Calu3 (cell line): ENCODE measurements at regions not wholly inside any gene's neighbourhood (a gene's known extent, or its start where the extent isn't known, plus 50 kb on each side); places are given as distances from the start of the nearest gene placed in this dataset.

Source experiments
- BruUV-seq: library from RNA; stranded (reverse); fragments of 400-500 nt; replicated peaks from 2 replicates; lab custom pipeline; 2021; lab: Mats Ljungman, UMichigan
- CTCF ChIA-PET: fragments of 300-600 bp; sonication (Branson Sonifier 250); formaldehyde crosslinking; loops from one replicate; lab custom pipeline; 2022; ENCODE audit warnings: antibody characterized with exemption; lab: Charles Lee
- DNase-seq: peaks from one replicate; pipeline ENCODE4 v3.0.0; 2022
- H3K27ac Mint-ChIP-seq: one replicate; pipeline ENCODE4 v1.8.0; 2022; ENCODE audit warnings: mixed read lengths; ENCODE audit not compliant: unreplicated experiment
- H3K27me3 Mint-ChIP-seq: one replicate; pipeline ENCODE4 v1.8.0; 2022; ENCODE audit warnings: mixed read lengths; ENCODE audit not compliant: unreplicated experiment
- H3K36me3 Mint-ChIP-seq: one replicate; pipeline ENCODE4 v1.8.0; 2022; ENCODE audit warnings: mild to moderate bottlenecking, moderate library complexity, mixed read lengths; ENCODE audit not compliant: insufficient read depth, unreplicated experiment
- H3K4me1 Mint-ChIP-seq: one replicate; pipeline ENCODE4 v1.8.0; 2022; ENCODE audit warnings: mild to moderate bottlenecking, low read depth, mixed read lengths; ENCODE audit not compliant: unreplicated experiment
- H3K4me3 Mint-ChIP-seq: one replicate; pipeline ENCODE4 v1.8.0; 2022; ENCODE audit warnings: mild to moderate bottlenecking, low read depth, moderate library complexity, mixed read lengths; ENCODE audit not compliant: unreplicated experiment
- H3K9me3 Mint-ChIP-seq: one replicate; pipeline ENCODE4 v1.8.0; 2022; ENCODE audit warnings: low read depth, mixed read lengths; ENCODE audit not compliant: unreplicated experiment
- CTCF ChIP-seq: fragments of 200-600 bp; IDR thresholded peaks from one replicate; pipeline ENCODE4 v1.8.0; 2022; ENCODE audit warnings: antibody characterized with exemption; ENCODE audit not compliant: unreplicated experiment
- intact Hi-C: fragments of 100-400 bp; cut with micrococcal nuclease; formaldehyde crosslinking; loops from one replicate; pipeline ENCODE4 v1.10.0; 2022; ENCODE audit not compliant: unreplicated experiment

- intact Hi-C loops = no loop called here
- TF ChIP-seq CTCF = no peak
- Mint-ChIP-seq H3K4me1 (no peaks in the 10 kb centered on the region), H3K4me3 (no peak overlapping the region), H3K27me3 (no peaks in the 10 kb centered on the region), H3K36me3 (no peaks in the 10 kb centered on the region), H3K27ac (no peak overlapping the region), H3K9me3 (no peaks in the 10 kb centered on the region)
- DNase-seq = no peak
- no TSS peak for BruUV-seq
- CTCF ChIA-PET = no interaction called here
Measured at GRCh38 chr11:96885405-96885804, 495.6 kb downstream of the JRKL start.

GRCh38 chr11:96885912-96886311 is 496.1 kb downstream of the JRKL start:
- intact Hi-C loops = no loop called here
- CTCF ChIA-PET = no interaction called here
- no TSS peak for BruUV-seq
- Mint-ChIP-seq H3K27me3 (no peaks in the 10 kb centered on the region), H3K36me3 (no peaks in the 10 kb centered on the region), H3K9me3 (no peaks in the 10 kb centered on the region), H3K4me1 (no peaks in the 10 kb centered on the region), H3K27ac (no peak overlapping the region), H3K4me3 (no peak overlapping the region)
- no peak for DNase-seq
- TF ChIP-seq CTCF = no peak

- CTCF ChIA-PET = no interaction called here
- H3K9me3 Mint-ChIP-seq = no peaks in the 10 kb centered on the region
- no TSS peak for BruUV-seq
- no peak overlapping the region for H3K4me3 Mint-ChIP-seq
- no peaks in the 10 kb centered on the region for H3K4me1 Mint-ChIP-seq
- no peaks in the 10 kb centered on the region for H3K27me3 Mint-ChIP-seq
- H3K27ac Mint-ChIP-seq = no peak overlapping the region
- intact Hi-C loops = no loop called here
- DNase-seq = no peak
- H3K36me3 Mint-ChIP-seq = no peaks in the 10 kb centered on the region
- no peak for TF ChIP-seq CTCF
Measured at GRCh38 chr11:96893988-96894387, 504.2 kb downstream of the JRKL start.

GRCh38 chr11:96894587-96894986 is 504.8 kb downstream of the JRKL start:
- intact Hi-C loops = no loop called here
- Mint-ChIP-seq H3K9me3 (no peaks in the 10 kb centered on the region), H3K4me1 (no peaks in the 10 kb centered on the region), H3K27ac (no peak overlapping the region), H3K36me3 (no peaks in the 10 kb centered on the region), H3K4me3 (no peak overlapping the region), H3K27me3 (no peaks in the 10 kb centered on the region)
- no peak for DNase-seq
- no TSS peak for BruUV-seq
- TF ChIP-seq CTCF = no peak
- CTCF ChIA-PET = interaction anchor here (0.5 kb wide), 1 partner anchor 161 kb away, joined by 3 read pairs; no protein-coding TSS in a partner anchor
